Adrenal gland (tissue), 5 donors: ENCODE measurements at regions not wholly inside any gene's neighbourhood (a gene's known extent, or its start where the extent isn't known, plus 50 kb on each side); places are given as distances from the start of the nearest gene placed in this dataset.

ENCODE experiments used
- POLR2A ChIP-seq, 2 donors: fragments of 450-650 bp; IDR thresholded peaks; one replicate each; pipeline ENCODE4 v1.6.1; 2017; ENCODE audit warnings: antibody characterized with exemption in 2 of 2, mild to moderate bottlenecking in 2 of 2, moderate library complexity in 1 of 2
- TF ChIP-seq, protein P1 (sequence below), 6 experiments: fragments of 450-650 bp in 4 of 6; fragments of 200-600 bp in 2 of 6; sonication (generic) in 1 of 6; IDR thresholded peaks; 1 replicate in 5 of 6; 2 replicates in 1 of 6; pipeline versions ENCODE4 v1.5.1 to v1.8.0; 2016 to 2021; ENCODE audit warnings: antibody characterized with exemption in 6 of 6, mild to moderate bottlenecking in 2 of 6, moderate library complexity in 1 of 6
- donor health status: DM: no; HTN: no; CAD: no.

DNA sequence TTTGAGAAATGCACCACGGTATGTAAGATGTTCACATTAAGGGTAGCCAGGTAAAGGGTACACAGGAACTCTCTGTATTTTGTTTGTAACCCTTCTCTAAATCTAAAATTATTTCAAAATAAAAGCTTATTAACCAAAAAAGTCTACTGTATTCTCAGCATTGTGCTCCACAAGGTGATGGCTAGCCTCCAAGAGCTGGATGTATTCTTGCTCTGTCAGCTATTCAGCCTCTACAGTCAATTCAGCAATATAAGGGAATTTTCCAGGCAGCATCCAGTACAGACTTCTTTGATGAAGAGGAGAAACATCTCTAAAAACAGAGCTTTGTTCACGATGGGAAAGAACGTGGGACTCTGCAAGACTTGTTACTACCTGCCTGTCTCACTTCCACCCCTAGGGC, 63.5 kb upstream of the MAOA start:
- TF ChIP-seq, protein P1, sequence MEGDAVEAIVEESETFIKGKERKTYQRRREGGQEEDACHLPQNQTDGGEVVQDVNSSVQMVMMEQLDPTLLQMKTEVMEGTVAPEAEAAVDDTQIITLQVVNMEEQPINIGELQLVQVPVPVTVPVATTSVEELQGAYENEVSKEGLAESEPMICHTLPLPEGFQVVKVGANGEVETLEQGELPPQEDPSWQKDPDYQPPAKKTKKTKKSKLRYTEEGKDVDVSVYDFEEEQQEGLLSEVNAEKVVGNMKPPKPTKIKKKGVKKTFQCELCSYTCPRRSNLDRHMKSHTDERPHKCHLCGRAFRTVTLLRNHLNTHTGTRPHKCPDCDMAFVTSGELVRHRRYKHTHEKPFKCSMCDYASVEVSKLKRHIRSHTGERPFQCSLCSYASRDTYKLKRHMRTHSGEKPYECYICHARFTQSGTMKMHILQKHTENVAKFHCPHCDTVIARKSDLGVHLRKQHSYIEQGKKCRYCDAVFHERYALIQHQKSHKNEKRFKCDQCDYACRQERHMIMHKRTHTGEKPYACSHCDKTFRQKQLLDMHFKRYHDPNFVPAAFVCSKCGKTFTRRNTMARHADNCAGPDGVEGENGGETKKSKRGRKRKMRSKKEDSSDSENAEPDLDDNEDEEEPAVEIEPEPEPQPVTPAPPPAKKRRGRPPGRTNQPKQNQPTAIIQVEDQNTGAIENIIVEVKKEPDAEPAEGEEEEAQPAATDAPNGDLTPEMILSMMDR (IDR thresholded peaks at IDR 0.05), result no peak
- no peak for TF ChIP-seq POLR2A (IDR thresholded peaks at IDR 0.05)
